HFFc6 (cell line): ENCODE measurements at regions not wholly inside any gene's neighbourhood (a gene's known extent, or its start where the extent isn't known, plus 50 kb on each side); places are given as distances from the start of the nearest gene placed in this dataset.
"Not testable (repeated sequence)": the region's sequence is repeated elsewhere in the genome, so short reads cannot be mapped to it uniquely, and the experiment has no call there.

Experiments
- DNase-seq: peaks from one replicate; pipeline ENCODE4 v3.0.0-alpha.2; 2018
- H3K27ac Mint-ChIP-seq: 2 replicates; pipeline ENCODE4 v1.8.0; 2020; ENCODE audit warnings: mild to moderate bottlenecking, mixed read lengths
- H3K27me3 Mint-ChIP-seq: 2 replicates; pipeline ENCODE4 v1.8.0; 2021; ENCODE audit warnings: mild to moderate bottlenecking, moderate library complexity, mixed read lengths; ENCODE audit not compliant: insufficient read depth
- H3K36me3 Mint-ChIP-seq: 2 replicates; pipeline ENCODE4 v1.8.0; 2021; ENCODE audit warnings: low read depth, mixed read lengths
- H3K4me1 Mint-ChIP-seq: 2 replicates; pipeline ENCODE4 v1.8.0; 2020; ENCODE audit warnings: low read depth, mixed read lengths
- H3K4me3 Mint-ChIP-seq: 2 replicates; pipeline ENCODE4 v1.8.0; 2020; ENCODE audit warnings: mild to moderate bottlenecking, moderate library complexity, mixed read lengths
- H3K9me3 Mint-ChIP-seq: 2 replicates; pipeline ENCODE4 v1.8.0; 2020; ENCODE audit warnings: mild to moderate bottlenecking, mixed read lengths
- TF ChIP-seq, protein P1 (sequence below): fragments of 200-600 bp; sonication (generic); IDR thresholded peaks from 2 replicates; pipeline ENCODE4 v1.5.0; 2021; ENCODE audit warnings: antibody characterized with exemption, mild to moderate bottlenecking

DNA sequence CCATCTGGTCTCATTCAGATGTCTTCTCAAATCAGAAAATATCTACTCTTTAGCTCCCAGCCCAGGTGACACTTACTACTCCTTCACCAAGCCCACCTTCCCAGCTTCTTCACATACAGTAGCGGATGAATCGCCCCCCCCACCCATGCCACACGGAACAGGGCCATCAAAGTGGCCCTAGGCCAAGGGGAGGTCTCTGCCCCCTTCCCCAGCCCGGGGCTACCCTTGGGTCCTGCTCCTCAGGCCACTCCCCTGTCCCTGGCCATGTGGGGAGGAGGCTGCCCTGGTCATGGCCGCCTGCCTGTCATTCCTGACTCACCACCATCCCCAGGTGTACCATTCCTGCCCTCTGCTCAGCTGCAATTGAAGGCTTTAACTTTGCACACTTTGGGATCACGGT is 142.8 kb downstream of the NECTIN1 start:
- no peak overlapping the region for H3K27ac Mint-ChIP-seq
- no peak for DNase-seq
- TF ChIP-seq, protein P1, sequence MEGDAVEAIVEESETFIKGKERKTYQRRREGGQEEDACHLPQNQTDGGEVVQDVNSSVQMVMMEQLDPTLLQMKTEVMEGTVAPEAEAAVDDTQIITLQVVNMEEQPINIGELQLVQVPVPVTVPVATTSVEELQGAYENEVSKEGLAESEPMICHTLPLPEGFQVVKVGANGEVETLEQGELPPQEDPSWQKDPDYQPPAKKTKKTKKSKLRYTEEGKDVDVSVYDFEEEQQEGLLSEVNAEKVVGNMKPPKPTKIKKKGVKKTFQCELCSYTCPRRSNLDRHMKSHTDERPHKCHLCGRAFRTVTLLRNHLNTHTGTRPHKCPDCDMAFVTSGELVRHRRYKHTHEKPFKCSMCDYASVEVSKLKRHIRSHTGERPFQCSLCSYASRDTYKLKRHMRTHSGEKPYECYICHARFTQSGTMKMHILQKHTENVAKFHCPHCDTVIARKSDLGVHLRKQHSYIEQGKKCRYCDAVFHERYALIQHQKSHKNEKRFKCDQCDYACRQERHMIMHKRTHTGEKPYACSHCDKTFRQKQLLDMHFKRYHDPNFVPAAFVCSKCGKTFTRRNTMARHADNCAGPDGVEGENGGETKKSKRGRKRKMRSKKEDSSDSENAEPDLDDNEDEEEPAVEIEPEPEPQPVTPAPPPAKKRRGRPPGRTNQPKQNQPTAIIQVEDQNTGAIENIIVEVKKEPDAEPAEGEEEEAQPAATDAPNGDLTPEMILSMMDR = no peak
- peaks cover 19% of the 10 kb centered on the region; the same call in 1 of the 2 replicates for H3K4me1 Mint-ChIP-seq
- peaks cover 36% of the 10 kb centered on the region for H3K27me3 Mint-ChIP-seq
- no peaks in the 10 kb centered on the region for H3K9me3 Mint-ChIP-seq
- no peak overlapping the region for H3K4me3 Mint-ChIP-seq
- no peaks in the 10 kb centered on the region for H3K36me3 Mint-ChIP-seq

DNA sequence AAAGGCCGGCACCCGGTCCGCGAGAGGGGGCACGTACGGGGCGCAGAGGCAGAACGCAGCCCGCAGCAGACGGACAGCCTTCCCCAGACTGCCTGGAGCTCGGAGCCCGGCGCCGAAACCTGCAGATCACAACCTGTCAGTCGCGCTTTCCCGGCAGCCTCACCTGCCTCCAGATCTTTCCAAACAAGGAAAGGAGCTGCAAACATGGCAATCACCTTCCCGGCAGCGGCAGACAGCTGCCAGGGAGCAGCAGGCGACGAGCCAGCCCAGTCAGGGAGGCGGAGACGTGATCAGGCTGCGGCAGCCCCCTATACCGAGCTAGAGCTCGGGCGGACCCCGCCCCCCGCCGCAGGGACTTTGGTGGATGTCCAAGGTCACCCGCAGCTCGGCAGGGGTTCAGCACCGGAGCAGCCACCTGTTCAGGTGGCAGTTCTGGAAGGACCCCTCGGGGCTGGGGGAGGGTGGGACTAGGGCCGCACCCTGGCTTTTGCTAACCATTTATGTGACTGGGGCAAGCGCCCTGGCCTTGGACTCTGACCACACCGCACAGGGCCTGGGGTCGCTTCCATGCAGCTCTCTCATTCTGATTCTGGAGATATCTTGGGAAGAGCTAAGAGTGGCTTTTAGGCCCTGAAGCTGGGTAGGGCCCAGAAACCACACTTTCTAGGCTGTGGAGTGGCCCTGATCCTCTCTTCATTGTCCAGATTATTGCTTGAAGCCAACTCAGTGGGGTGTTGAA is 143.8 kb downstream of the NECTIN1 start:
- no peak for DNase-seq
- H3K27ac Mint-ChIP-seq = no peak overlapping the region
- TF ChIP-seq, protein P1 = no peak

DNA sequence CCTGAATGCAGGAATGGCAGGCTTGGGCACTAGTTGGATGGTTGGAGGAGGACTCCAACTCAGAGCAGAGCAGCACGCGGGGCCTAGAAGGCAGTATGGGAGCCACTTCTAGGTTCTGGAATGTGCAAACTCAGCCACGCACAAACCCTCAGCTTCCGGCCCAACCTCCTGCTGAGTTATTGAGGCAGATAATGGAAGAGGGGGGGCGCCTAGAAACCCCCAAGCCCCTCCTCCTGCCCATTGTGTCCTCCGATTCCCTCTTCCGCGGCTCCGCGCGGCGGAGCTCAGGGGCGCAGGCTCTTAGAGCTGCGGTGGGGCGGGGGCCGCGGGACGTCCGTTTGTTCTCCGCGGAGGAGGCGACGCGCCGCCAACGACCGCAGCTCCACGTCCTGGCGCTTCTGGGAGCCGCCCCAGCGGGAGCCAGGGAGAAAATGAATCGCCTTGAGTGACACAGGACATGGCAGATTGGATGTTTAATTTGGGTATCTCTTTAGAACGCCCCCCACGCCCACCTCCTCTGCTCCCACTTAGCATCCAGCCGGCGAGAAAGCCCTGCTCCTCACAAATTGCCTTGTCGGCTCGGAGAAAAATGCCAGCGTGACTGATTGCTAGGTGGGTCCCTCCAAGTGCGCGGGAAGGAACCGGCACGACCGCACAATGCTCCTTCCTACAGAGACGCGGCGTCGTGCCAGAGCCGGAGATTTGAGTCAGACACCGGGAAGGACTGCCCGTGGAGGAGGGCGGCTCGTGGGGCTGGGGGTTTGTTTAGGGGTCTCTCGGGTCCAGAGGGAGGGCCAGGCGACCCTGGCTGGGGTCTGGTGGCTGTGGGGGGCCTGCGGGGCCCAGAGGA is 144.6 kb downstream of the NECTIN1 start:
- Mint-ChIP-seq H3K36me3 (no peaks in the 10 kb centered on the region), H3K4me3 (peak overlapping the region; percentile 84), H3K27me3 (peaks cover 43% of the 10 kb centered on the region), H3K4me1 (peaks cover 10% of the 10 kb centered on the region; the same call in 1 of the 2 replicates), H3K9me3 (peaks cover 10% of the 10 kb centered on the region), H3K27ac (no peak overlapping the region)
- TF ChIP-seq, protein P1 = no peak
- no peak for DNase-seq

More for the DNA sequence above, 143.8 kb downstream of the NECTIN1 start:
- Mint-ChIP-seq H3K4me1 (peaks cover 12% of the 10 kb centered on the region; the same call in 1 of the 2 replicates), H3K9me3 (peaks cover 8% of the 10 kb centered on the region), H3K36me3 (no peaks in the 10 kb centered on the region), H3K4me3 (peak overlapping the region; percentile 84), H3K27me3 (peaks cover 42% of the 10 kb centered on the region)

DNA sequence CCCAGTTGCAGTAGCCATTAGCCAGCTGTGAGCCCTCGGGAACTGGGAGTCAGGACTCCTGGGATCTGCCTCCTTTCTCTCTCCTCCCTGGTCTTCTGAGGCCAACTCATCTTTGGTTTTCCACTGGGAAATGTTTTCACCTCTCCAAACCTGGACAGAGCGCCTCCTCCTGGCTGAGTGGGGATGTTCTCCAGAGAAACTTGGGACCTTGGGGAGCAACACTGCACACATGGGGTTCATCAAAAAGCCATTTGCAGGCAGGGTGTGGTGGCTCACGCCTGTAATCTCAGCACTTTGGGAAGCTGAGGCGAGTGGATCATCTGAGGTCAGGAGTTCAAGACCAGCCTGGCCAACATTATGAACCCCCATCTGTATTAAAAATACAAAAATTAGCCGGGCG is 145.4 kb downstream of the NECTIN1 start:
- no peak for DNase-seq
- no peak overlapping the region; the same call in 1 of the 2 replicates for H3K4me3 Mint-ChIP-seq
- H3K27ac Mint-ChIP-seq = no peak overlapping the region
- H3K4me1 Mint-ChIP-seq = peaks cover 10% of the 10 kb centered on the region; the same call in 1 of the 2 replicates
- H3K36me3 Mint-ChIP-seq = no peaks in the 10 kb centered on the region
- peaks cover 10% of the 10 kb centered on the region for H3K9me3 Mint-ChIP-seq
- TF ChIP-seq, protein P1 = peak; percentile 41; the same call in 1 of the 2 replicates
- peaks cover 48% of the 10 kb centered on the region for H3K27me3 Mint-ChIP-seq

DNA sequence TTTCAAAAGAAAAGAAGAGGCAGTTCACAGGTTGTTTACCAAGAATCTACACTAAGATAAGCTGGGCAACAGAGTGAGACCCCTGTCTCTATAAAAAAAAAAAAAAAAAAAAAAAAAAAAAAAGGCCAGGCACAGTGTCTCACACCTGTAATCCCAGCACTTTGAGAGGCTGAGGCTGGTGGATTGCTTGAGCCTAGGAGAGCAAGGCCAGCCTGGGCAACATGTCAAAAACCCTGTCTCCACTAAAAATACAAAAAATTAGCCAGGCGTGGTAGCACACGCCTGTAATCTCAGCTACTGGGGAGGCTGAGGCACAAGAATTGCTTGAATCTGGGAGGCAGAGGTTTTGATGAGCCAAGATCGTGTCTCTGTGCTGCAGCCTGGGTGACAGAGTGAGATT is 147.6 kb downstream of the NECTIN1 start:
- peaks cover 40% of the 10 kb centered on the region for H3K27me3 Mint-ChIP-seq
- peaks cover 10% of the 10 kb centered on the region for H3K9me3 Mint-ChIP-seq
- not testable (repeated sequence) for H3K27ac Mint-ChIP-seq, DNase-seq, H3K36me3 Mint-ChIP-seq, H3K4me3 Mint-ChIP-seq
- H3K4me1 Mint-ChIP-seq = peaks cover 10% of the 10 kb centered on the region; the same call in 1 of the 2 replicates
